Upper lobe of left lung (tissue), 6 donors: ENCODE measurements at regions not wholly inside any gene's neighbourhood (a gene's known extent, or its start where the extent isn't known, plus 50 kb on each side); places are given as distances from the start of the nearest gene placed in this dataset.

Experiments
- ATAC-seq, 2 donors: fragments of 200-7000 bp; cut with Tn5 transposase; one replicate each; pipeline ENCODE4 v1.9.1; 2022; ENCODE audit warnings: mild to moderate bottlenecking in 2 of 2, moderate library complexity in 2 of 2; ENCODE audit not compliant: low FRiP score in 2 of 2
- DNase-seq, 2 donors: peaks; one replicate each; pipeline ENCODE4 v3.0.0-alpha.2; 2019 to 2020
- H3K27ac ChIP-seq, 4 donors: fragments of 200-600 bp; sonication (generic); one replicate each; pipeline ENCODE4 v1.5.1; 2016 to 2019
- H3K27me3 ChIP-seq, 4 donors: fragments of 200-600 bp; sonication (generic); one replicate each; pipeline ENCODE4 v1.5.1; 2017 to 2019
- H3K36me3 ChIP-seq, 4 donors: fragments of 200-600 bp; sonication (generic); one replicate each; pipeline ENCODE4 v1.5.1; 2016 to 2019
- H3K4me1 ChIP-seq, 4 donors: fragments of 200-600 bp; sonication (generic); one replicate each; pipeline ENCODE4 v1.5.1; 2018 to 2019
- H3K4me3 ChIP-seq, 4 donors: fragments of 200-600 bp; sonication (generic); one replicate each; pipeline ENCODE4 v1.5.1; 2017 to 2019; ENCODE audit warnings: mild to moderate bottlenecking in 2 of 4, moderate library complexity in 1 of 4
- H3K9me3 ChIP-seq, 4 donors: fragments of 200-600 bp; sonication (generic); one replicate each; pipeline ENCODE4 v1.5.1; 2018 to 2019
- CTCF ChIP-seq, 6 experiments: fragments of 450-650 bp in 4 of 6; fragments of 200-600 bp in 2 of 6; sonication (generic) in 2 of 6; IDR thresholded peaks; one replicate each; pipeline ENCODE4 v1.5.1; 2016 to 2019; ENCODE audit warnings: antibody characterized with exemption in 6 of 6
- EP300 ChIP-seq, 4 donors: sonication (generic); formaldehyde crosslinking; IDR thresholded peaks; one replicate each; pipeline ENCODE4 v1.5.1; 2017; ENCODE audit warnings: antibody characterized with exemption in 4 of 4, control low read depth in 2 of 4
- POLR2A ChIP-seq, 4 donors: fragments of 450-650 bp; IDR thresholded peaks; one replicate each; pipeline ENCODE4 v1.5.1; 2016 to 2017; ENCODE audit warnings: antibody characterized with exemption in 4 of 4, mild to moderate bottlenecking in 2 of 4
- POLR2AphosphoS5 ChIP-seq, 2 donors: sonication (generic); formaldehyde crosslinking; IDR thresholded peaks; one replicate each; pipeline ENCODE4 v1.5.1; 2017; ENCODE audit warnings: antibody characterized with exemption in 2 of 2
- whole genome bisulfite sequencing, 2 donors: methylation state at CpG; one replicate each; pipeline ENCODE4 v1.1.5; 2017 to 2018; 5-methylcytosine and 5-hydroxymethylcytosine counted together
- donor health status: DM: no; HTN: no; CAD: no; lungs with moderate emphysema.
- donor health status: DM: no; HTN: yes; CAD: no; lungs with severe emphysema.

GRCh38 chr12:70049596-70050360 is 193.5 kb upstream of the CNOT2 start:
- no peaks in the 10 kb centered on the region for H3K9me3 ChIP-seq
- no peak overlapping the region for H3K27ac ChIP-seq
- DNase-seq (no peak), ATAC-seq (peak; percentile 10 to 55)
- TF ChIP-seq CTCF (IDR thresholded peaks at IDR 0.05) (no peak), POLR2A (IDR thresholded peaks at IDR 0.05) (no peak), POLR2AphosphoS5 (IDR thresholded peaks at IDR 0.05) (no peak), EP300 (IDR thresholded peaks at IDR 0.05) (no peak)
- WGBS, 2 donors: 70 to 87% methylated on average over 5 of the region's 5 CpGs
- peaks cover 0 to 20% (median 3%) of the 10 kb centered on the region in 4 donors for H3K4me1 ChIP-seq
- H3K27me3 ChIP-seq: no peaks in the 10 kb centered on the region
- H3K4me3 ChIP-seq: no peak overlapping the region
- no peaks in the 10 kb centered on the region for H3K36me3 ChIP-seq

GRCh38 chr12:70052476-70052875 is 190.8 kb upstream of the CNOT2 start:
- ATAC-seq (no peak), DNase-seq (no peak)
- TF ChIP-seq EP300 (IDR thresholded peaks at IDR 0.05) (no peak), CTCF (IDR thresholded peaks at IDR 0.05) (no peak), POLR2A (IDR thresholded peaks at IDR 0.05) (no peak), POLR2AphosphoS5 (IDR thresholded peaks at IDR 0.05) (no peak)
- H3K4me1 ChIP-seq: peaks cover 0 to 20% (median 3%) of the 10 kb centered on the region in 4 donors
- WGBS, 2 donors: 80 to 81% methylated on average over 1 of the region's 1 CpG
- no peaks in the 10 kb centered on the region for H3K9me3 ChIP-seq
- H3K36me3 ChIP-seq: no peaks in the 10 kb centered on the region
- H3K4me3 ChIP-seq: no peak overlapping the region
- no peak overlapping the region for H3K27ac ChIP-seq
- H3K27me3 ChIP-seq: no peaks in the 10 kb centered on the region

GRCh38 chr12:70052931-70053497 is 190.2 kb upstream of the CNOT2 start:
- no peaks in the 10 kb centered on the region for H3K9me3 ChIP-seq
- WGBS, 2 donors: 45 to 53% methylated on average over 4 of the region's 4 CpGs
- H3K4me1 ChIP-seq: peaks cover 0 to 20% (median 3%) of the 10 kb centered on the region in 4 donors
- H3K27me3 ChIP-seq: no peaks in the 10 kb centered on the region
- TF ChIP-seq POLR2A (IDR thresholded peaks at IDR 0.05): no peak
- TF ChIP-seq POLR2AphosphoS5 (IDR thresholded peaks at IDR 0.05): peak in 1 of 2 donors; percentile 47
- peak in 1 of 4 donors; percentile 72 for TF ChIP-seq EP300 (IDR thresholded peaks at IDR 0.05)
- TF ChIP-seq CTCF (IDR thresholded peaks at IDR 0.05): no peak
- H3K36me3 ChIP-seq: no peaks in the 10 kb centered on the region
- peak; percentile 76 to 92 for ATAC-seq
- no peak overlapping the region for H3K4me3 ChIP-seq
- peak in 1 of 2 donors; percentile 73 for DNase-seq
- H3K27ac ChIP-seq: no peak overlapping the region

- no peaks in the 10 kb centered on the region for H3K4me1 ChIP-seq
- ATAC-seq (no peak), DNase-seq (no peak)
- no peaks in the 10 kb centered on the region for H3K9me3 ChIP-seq
- H3K27ac ChIP-seq: no peak overlapping the region
- H3K36me3 ChIP-seq: no peaks in the 10 kb centered on the region
- TF ChIP-seq CTCF (IDR thresholded peaks at IDR 0.05): no peak
- TF ChIP-seq EP300 (IDR thresholded peaks at IDR 0.05): no peak
- no peak for TF ChIP-seq POLR2A (IDR thresholded peaks at IDR 0.05)
- TF ChIP-seq POLR2AphosphoS5 (IDR thresholded peaks at IDR 0.05): no peak
- 63 to 71% methylated on average over 1 of the region's 1 CpG for WGBS, 2 donors
- H3K4me3 ChIP-seq: no peak overlapping the region
- H3K27me3 ChIP-seq: no peaks in the 10 kb centered on the region
These were observed 183.9 kb upstream of the CNOT2 start for GRCh38 chr12:70059373-70059772.
